ENCODE measurements at regions not wholly inside any gene's neighbourhood (a gene's known extent, or its start where the extent isn't known, plus 50 kb on each side); places are given as distances from the start of the nearest gene placed in this dataset.

GRCh38 chr2:216576616-216577015 is 56.6 kb upstream of the IGFBP2 start:
- no peak for TF ChIP-seq CTCF (IDR thresholded peaks at IDR 0.05; ENCODE audit: poor library complexity, severe bottlenecking)
- no peak for TF ChIP-seq REST (IDR thresholded peaks at IDR 0.05; ENCODE audit: borderline replicate concordance)
- TF ChIP-seq EP300 (conservative IDR thresholded peaks at IDR 0.05; ENCODE audit: poor library complexity, severe bottlenecking): no peak
- no peak for TF ChIP-seq POLR2AphosphoS5 (IDR thresholded peaks at IDR 0.05)
- no peak for TF ChIP-seq SMC3 (conservative IDR thresholded peaks at IDR 0.05; ENCODE audit: poor library complexity)
- TF ChIP-seq EZH2 (IDR thresholded peaks at IDR 0.05; ENCODE audit: borderline replicate concordance, insufficient read depth, low read length, poor library complexity, severe bottlenecking): no peak
- no peak for TF ChIP-seq RAD21 (conservative IDR thresholded peaks at IDR 0.05)
